ENCODE measurements at regions not wholly inside any gene's neighbourhood (a gene's known extent, or its start where the extent isn't known, plus 50 kb on each side); places are given as distances from the start of the nearest gene placed in this dataset.
"Not testable (repeated sequence)": the region's sequence is repeated elsewhere in the genome, so short reads cannot be mapped to it uniquely, and the experiment has no call there.

DNA sequence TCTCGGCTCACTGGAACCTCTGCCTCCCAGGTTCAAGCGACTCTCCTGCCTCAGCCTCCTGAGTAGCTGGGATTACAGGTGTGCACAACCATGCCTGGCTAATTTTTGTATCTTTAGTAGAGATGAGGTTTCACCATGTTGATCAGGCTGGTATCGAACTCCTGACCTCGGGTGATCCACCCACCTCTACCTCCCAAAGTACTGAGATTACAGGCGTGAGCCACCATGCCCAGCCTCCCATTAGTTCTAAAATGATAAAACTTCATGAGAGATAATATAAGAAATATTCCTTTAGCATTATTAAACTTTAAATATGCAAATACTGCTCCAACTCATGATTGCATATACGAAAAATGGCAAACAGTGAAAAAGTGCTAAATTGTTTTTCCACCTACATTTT, 793.6 kb upstream of the CDH10 start:
- H3K27me3 Mint-ChIP-seq, ATAC-seq, POLR2A ChIA-PET, H3K36me3 Mint-ChIP-seq, H3K4me3 Mint-ChIP-seq, DNase-seq, H3K27ac Mint-ChIP-seq, H3K4me1 Mint-ChIP-seq: not testable (repeated sequence)
- H3K9me3 Mint-ChIP-seq = peaks cover 0 to 18% (median 6%) of the 10 kb centered on the region in 9 donors

GRCh38 chr5:25436452-25436851, 791.7 kb upstream of the CDH10 start:
- Mint-ChIP-seq H3K4me1 (no peaks in the 10 kb centered on the region), H3K4me3 (no peak overlapping the region), H3K27ac (no peak overlapping the region), H3K27me3 (no peaks in the 10 kb centered on the region), H3K36me3 (no peaks in the 10 kb centered on the region), H3K9me3 (peaks cover 0 to 18% (median 6%) of the 10 kb centered on the region in 9 donors)
- DNase-seq (no peak), ATAC-seq (no peak)
- POLR2A ChIA-PET = no interaction called here

DNA sequence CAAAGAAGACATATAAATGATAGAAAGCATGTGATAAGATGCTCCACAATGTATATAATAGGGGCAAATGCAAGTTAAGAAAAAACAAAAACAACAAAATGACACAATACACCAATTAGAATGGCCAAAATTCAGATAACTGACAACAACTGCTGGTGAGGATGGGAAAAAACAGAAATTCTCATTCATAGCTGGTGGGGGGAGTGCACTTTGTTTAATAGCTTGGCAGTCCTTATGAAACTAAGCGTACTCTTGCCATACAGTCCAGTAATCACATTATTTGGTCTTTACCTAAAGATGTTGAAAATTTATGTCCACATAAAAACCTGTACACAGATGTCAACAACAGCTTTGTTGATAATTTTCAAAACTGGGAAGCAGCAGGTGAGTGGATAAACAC, 791.1 kb upstream of the CDH10 start:
- POLR2A ChIA-PET = no interaction called here
- no peak overlapping the region for H3K4me3 Mint-ChIP-seq
- no peaks in the 10 kb centered on the region for H3K4me1 Mint-ChIP-seq
- H3K36me3 Mint-ChIP-seq = no peaks in the 10 kb centered on the region
- no peak overlapping the region for H3K27ac Mint-ChIP-seq
- DNase-seq (no peak), ATAC-seq (no peak)
- H3K9me3 Mint-ChIP-seq = peaks cover 0 to 17% (median 6%) of the 10 kb centered on the region in 9 donors
- no peaks in the 10 kb centered on the region for H3K27me3 Mint-ChIP-seq

- Mint-ChIP-seq H3K36me3 (no peaks in the 10 kb centered on the region), H3K27me3 (no peaks in the 10 kb centered on the region), H3K27ac (no peak overlapping the region), H3K9me3 (peaks cover 0 to 12% (median 4%) of the 10 kb centered on the region in 9 donors), H3K4me3 (no peak overlapping the region), H3K4me1 (no peaks in the 10 kb centered on the region)
- POLR2A ChIA-PET = no interaction called here
- ATAC-seq = no peak
- DNase-seq = no peak
Observed at GRCh38 chr5:25427240-25427639, 782.5 kb upstream of the CDH10 start.

- H3K9me3 Mint-ChIP-seq = peaks cover 0 to 12% (median 4%) of the 10 kb centered on the region in 9 donors
- DNase-seq (no peak), ATAC-seq (no peak)
- H3K27me3 Mint-ChIP-seq = no peaks in the 10 kb centered on the region
- H3K27ac Mint-ChIP-seq = no peak overlapping the region
- POLR2A ChIA-PET = no interaction called here
- no peaks in the 10 kb centered on the region for H3K4me1 Mint-ChIP-seq
- no peak overlapping the region for H3K4me3 Mint-ChIP-seq
- no peaks in the 10 kb centered on the region for H3K36me3 Mint-ChIP-seq
Observed at GRCh38 chr5:25423271-25423670, 778.5 kb upstream of the CDH10 start.

DNA sequence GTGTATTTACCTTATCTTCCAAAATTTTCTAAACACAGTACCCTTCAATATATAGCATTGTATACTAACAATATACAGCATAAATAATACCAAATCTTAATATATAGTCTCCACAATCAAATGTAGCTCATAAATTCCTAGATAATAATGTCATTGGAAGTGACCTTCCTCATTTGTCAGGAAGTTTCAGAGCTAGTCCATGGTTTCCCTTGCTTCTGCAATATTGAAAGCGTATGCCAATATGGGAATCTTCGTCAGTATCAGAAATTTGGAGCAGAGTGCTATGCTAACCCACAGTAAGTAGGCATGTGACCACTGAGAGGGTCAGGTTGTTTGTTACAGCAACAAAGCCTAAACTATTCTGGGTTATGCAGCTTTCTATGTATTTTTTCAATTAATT, 774.9 kb upstream of the CDH10 start:
- DNase-seq (no peak), ATAC-seq (no peak)
- POLR2A ChIA-PET = no interaction called here
- H3K4me3 Mint-ChIP-seq = no peak overlapping the region
- no peak overlapping the region for H3K27ac Mint-ChIP-seq
- no peaks in the 10 kb centered on the region for H3K36me3 Mint-ChIP-seq
- H3K9me3 Mint-ChIP-seq = peaks cover 0 to 15% (median 5%) of the 10 kb centered on the region in 9 donors
- H3K27me3 Mint-ChIP-seq = no peaks in the 10 kb centered on the region
- H3K4me1 Mint-ChIP-seq = no peaks in the 10 kb centered on the region

- Mint-ChIP-seq H3K9me3 (peaks cover 0 to 14% (median 4%) of the 10 kb centered on the region in 9 donors), H3K4me3 (no peak overlapping the region), H3K4me1 (no peaks in the 10 kb centered on the region), H3K36me3 (no peaks in the 10 kb centered on the region), H3K27ac (no peak overlapping the region), H3K27me3 (no peaks in the 10 kb centered on the region)
- DNase-seq (no peak), ATAC-seq (no peak)
- POLR2A ChIA-PET = no interaction called here
Observed at GRCh38 chr5:25418978-25419377, 774.2 kb upstream of the CDH10 start.

DNA sequence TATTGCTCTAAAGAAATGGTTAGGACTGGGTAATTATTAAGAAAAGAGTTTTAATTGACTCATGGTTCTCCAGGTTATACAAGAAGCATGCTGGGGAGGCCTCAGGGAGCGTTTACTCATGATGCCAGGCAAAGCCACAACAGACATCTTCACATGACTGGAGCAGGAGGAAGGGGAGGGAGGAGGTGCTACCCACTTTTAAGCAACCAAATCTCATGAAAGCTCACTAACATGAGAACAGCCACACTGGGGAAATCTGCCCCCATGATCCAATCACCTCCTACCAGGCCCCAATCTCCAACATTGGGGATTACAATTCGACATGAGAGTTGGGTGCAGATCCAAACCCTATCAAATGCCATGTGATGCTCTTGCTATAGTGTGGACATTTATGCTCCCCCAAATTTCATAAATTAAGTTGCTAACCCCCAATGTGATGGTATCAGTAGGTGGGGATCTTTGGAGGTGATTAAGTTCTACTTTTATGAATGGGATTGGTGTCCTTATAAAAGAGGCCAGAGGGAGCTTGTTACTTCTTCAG, 773.6 kb upstream of the CDH10 start:
- H3K36me3 Mint-ChIP-seq = no peaks in the 10 kb centered on the region
- POLR2A ChIA-PET = no interaction called here
- H3K27me3 Mint-ChIP-seq = no peaks in the 10 kb centered on the region
- peaks cover 0 to 14% (median 4%) of the 10 kb centered on the region in 9 donors for H3K9me3 Mint-ChIP-seq
- no peak for ATAC-seq
- no peaks in the 10 kb centered on the region for H3K4me1 Mint-ChIP-seq
- DNase-seq = no peak
- no peak overlapping the region for H3K4me3 Mint-ChIP-seq
- H3K27ac Mint-ChIP-seq = no peak overlapping the region

GRCh38 chr5:25416960-25417359, 772.2 kb upstream of the CDH10 start:
- Mint-ChIP-seq H3K9me3 (peaks cover 0 to 19% (median 7%) of the 10 kb centered on the region in 9 donors), H3K4me3 (no peak overlapping the region), H3K4me1 (no peaks in the 10 kb centered on the region), H3K36me3 (no peaks in the 10 kb centered on the region), H3K27ac (no peak overlapping the region), H3K27me3 (no peaks in the 10 kb centered on the region)
- POLR2A ChIA-PET = no interaction called here
- DNase-seq (no peak), ATAC-seq (no peak)

DNA sequence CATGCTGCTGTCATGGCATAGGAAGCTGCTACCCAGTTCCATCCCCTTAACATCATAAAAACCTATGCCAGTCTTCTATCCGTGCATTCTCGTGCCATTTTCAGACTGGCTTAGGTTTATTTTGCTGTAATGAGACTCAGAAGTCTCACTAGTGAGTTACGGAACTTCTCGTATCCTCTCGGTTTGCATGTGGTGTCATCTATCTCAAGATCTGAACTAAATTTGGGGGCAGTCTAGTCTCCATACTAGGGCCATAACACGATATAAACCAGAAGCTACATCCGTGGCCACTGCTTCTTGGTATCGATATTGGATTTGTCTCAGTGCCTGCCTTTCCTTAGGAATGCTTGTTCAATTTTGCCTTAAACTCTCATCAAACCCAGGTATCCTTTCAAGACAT, 771.2 kb upstream of the CDH10 start:
- H3K4me3 Mint-ChIP-seq = no peak overlapping the region
- no peaks in the 10 kb centered on the region for H3K36me3 Mint-ChIP-seq
- ATAC-seq = no peak
- POLR2A ChIA-PET = no interaction called here
- H3K27me3 Mint-ChIP-seq = no peaks in the 10 kb centered on the region
- no peak overlapping the region for H3K27ac Mint-ChIP-seq
- no peak for DNase-seq
- no peaks in the 10 kb centered on the region for H3K4me1 Mint-ChIP-seq
- H3K9me3 Mint-ChIP-seq = peaks cover 0 to 24% (median 14%) of the 10 kb centered on the region in 9 donors

DNA sequence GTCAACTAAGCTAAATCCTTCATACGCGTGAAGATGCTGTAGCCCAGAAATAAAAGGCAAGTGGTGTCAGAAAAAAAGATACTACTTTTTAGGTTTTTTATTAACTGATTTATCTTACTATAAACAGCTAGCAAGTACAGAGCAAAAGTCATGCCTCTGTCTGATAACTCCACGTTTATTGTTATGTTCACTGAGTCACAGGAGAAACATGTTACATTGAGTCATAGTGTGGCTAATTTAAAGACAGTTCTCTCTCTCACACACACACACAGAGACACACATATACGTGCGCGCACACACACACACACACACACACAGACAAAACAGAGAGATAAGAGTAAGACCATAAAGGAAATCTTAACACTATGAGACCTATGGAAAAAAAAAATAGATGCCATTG, 770.0 kb upstream of the CDH10 start:
- H3K36me3 Mint-ChIP-seq = no peaks in the 10 kb centered on the region
- H3K27me3 Mint-ChIP-seq = no peaks in the 10 kb centered on the region
- no peak overlapping the region for H3K27ac Mint-ChIP-seq
- H3K4me3 Mint-ChIP-seq = no peak overlapping the region
- no peak for DNase-seq
- POLR2A ChIA-PET = no interaction called here
- no peaks in the 10 kb centered on the region for H3K4me1 Mint-ChIP-seq
- H3K9me3 Mint-ChIP-seq = peaks cover 0 to 24% (median 14%) of the 10 kb centered on the region in 9 donors
- ATAC-seq = no peak

- no peaks in the 10 kb centered on the region for H3K27me3 Mint-ChIP-seq
- peaks cover 0 to 34% (median 20%) of the 10 kb centered on the region in 9 donors for H3K9me3 Mint-ChIP-seq
- no peaks in the 10 kb centered on the region for H3K4me1 Mint-ChIP-seq
- H3K27ac Mint-ChIP-seq = no peak overlapping the region
- ATAC-seq = no peak
- POLR2A ChIA-PET = no interaction called here
- no peak overlapping the region for H3K4me3 Mint-ChIP-seq
- no peak for DNase-seq
- H3K36me3 Mint-ChIP-seq = no peaks in the 10 kb centered on the region
Observed at GRCh38 chr5:25412116-25412661, 767.4 kb upstream of the CDH10 start.

DNA sequence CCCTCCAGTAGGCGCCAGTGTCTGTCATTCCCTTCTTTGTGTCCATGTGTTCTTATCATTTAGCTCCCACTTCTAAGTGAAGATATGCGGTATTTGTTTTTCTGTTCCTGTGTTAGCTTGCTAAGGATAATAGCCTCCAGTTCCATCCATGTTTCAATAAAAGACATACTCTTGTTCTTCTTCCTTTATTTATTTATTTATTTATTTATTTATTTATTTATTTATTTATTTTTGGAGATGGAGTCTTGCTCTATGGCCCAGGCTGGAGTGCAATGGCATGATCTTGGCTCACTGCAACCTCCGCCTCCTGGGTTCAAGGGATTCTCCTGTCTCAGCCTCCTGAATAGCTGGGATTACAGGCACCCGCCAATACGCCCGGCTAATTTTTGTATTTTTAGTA, 762.6 kb upstream of the CDH10 start:
- POLR2A ChIA-PET, H3K27me3 Mint-ChIP-seq, ATAC-seq, H3K4me1 Mint-ChIP-seq, H3K36me3 Mint-ChIP-seq, H3K4me3 Mint-ChIP-seq, DNase-seq: not testable (repeated sequence)
- Mint-ChIP-seq H3K27ac (peak overlapping the region in 1 of 10 donors; percentile 57), H3K9me3 (peaks cover 0 to 40% (median 23%) of the 10 kb centered on the region in 9 donors)

- Mint-ChIP-seq H3K9me3 (peaks cover 0 to 40% (median 20%) of the 10 kb centered on the region in 9 donors), H3K4me3 (no peak overlapping the region), H3K27ac (no peak overlapping the region), H3K27me3 (no peaks in the 10 kb centered on the region), H3K4me1 (no peaks in the 10 kb centered on the region), H3K36me3 (no peaks in the 10 kb centered on the region)
- ATAC-seq (no peak), DNase-seq (no peak)
- POLR2A ChIA-PET = no interaction called here
Observed at GRCh38 chr5:25405850-25406249, 761.1 kb upstream of the CDH10 start.

Measured in naive thymus-derived CD8-positive, alpha-beta T cell (primary cell).